ENCODE measurements at regions not wholly inside any gene's neighbourhood (a gene's known extent, or its start where the extent isn't known, plus 50 kb on each side); places are given as distances from the start of the nearest gene placed in this dataset.

GRCh38 chr7:95669513-95669912 lies 73.2 kb upstream of the PDK4 start:
- H3K9me3 ChIP-seq (ENCODE audit: low read length), result no peaks in the 10 kb centered on the region
- no peak for ATAC-seq
- H3K79me2 ChIP-seq (ENCODE audit: insufficient read depth, low read length), result no peaks in the 10 kb centered on the region
- FAIRE-seq, result no peak
- intact Hi-C loops (cut with micrococcal nuclease; ENCODE audit: unreplicated experiment), result no loop called here
- ChIA-PET CTCF (ENCODE audit: low intra/inter-chr PET ratio, low total read pairs) (no interaction called here), POLR2A (no interaction called here)
- in situ Hi-C loops (cut with HindIII; ENCODE audit: extremely low pct_ligation_motif_present, low pct_unique_long_range_greater_than_20kb), result no loop called here
- H4K20me1 ChIP-seq (ENCODE audit: insufficient read depth, low read length), result no peaks in the 10 kb centered on the region
- no peak overlapping the region for H3K27ac ChIP-seq (ENCODE audit: extremely low read length, insufficient read depth, low read length)
- H2AFZ ChIP-seq (ENCODE audit: low read length), result no peak overlapping the region
- 20% methylated on average over 2 of the region's 2 CpGs for WGBS (ENCODE audit: low lambda C conversion rate)
- no peak for DNase-seq (ENCODE audit: low spot score)
- no peaks in the 10 kb centered on the region for H3K36me3 ChIP-seq (replicated peaks in 1 of 2; ENCODE audit: control insufficient read depth in 1 of 2, insufficient read depth in 2 of 2, low read length in 2 of 2)
- no peak overlapping the region for H3K4me3 ChIP-seq (replicated peaks in 1 of 3; ENCODE audit: insufficient read depth in 1 of 3, low read depth in 2 of 3, low read length in 3 of 3)
- H3K27me3 ChIP-seq (ENCODE audit: control insufficient read depth in 1 of 2, insufficient read depth in 2 of 2, low read length in 2 of 2), result no peaks in the 10 kb centered on the region; a peak in 1 of 5 replicates
- no peak overlapping the region for H3K4me2 ChIP-seq (ENCODE audit: low read depth, low read length)
- no peaks in the 10 kb centered on the region for H3K4me1 ChIP-seq (ENCODE audit: insufficient read depth, low read length)
- H3K9ac ChIP-seq (ENCODE audit: insufficient read depth, low read depth, low read length), result no peak overlapping the region
- BruUV-seq (replicated peaks), result no TSS peak
- TF ChIP-seq AGO1 (IDR thresholded peaks at IDR 0.05; ENCODE audit: low read depth, low read length, poor library complexity, severe bottlenecking) (no peak), NONO (IDR thresholded peaks at IDR 0.05) (no peak), NONO (CRISPR knock-in tag; conservative IDR thresholded peaks at IDR 0.05) (no peak), ARID2 (CRISPR knock-in tag; IDR thresholded peaks at IDR 0.05; ENCODE audit: borderline replicate concordance) (no peak), ZNF615 (CRISPR knock-in tag; IDR thresholded peaks at IDR 0.05; ENCODE audit: borderline replicate concordance) (no peak), CENPT (CRISPR knock-in tag; IDR thresholded peaks at IDR 0.05; ENCODE audit: low read depth) (no peak), GABPB1 (CRISPR knock-in tag; IDR thresholded peaks at IDR 0.05) (no peak), EED (CRISPR knock-in tag; IDR thresholded peaks at IDR 0.05) (no peak), NFE2L1 (CRISPR knock-in tag; IDR thresholded peaks at IDR 0.05; ENCODE audit: borderline replicate concordance) (no peak), TFE3 (CRISPR knock-in tag; IDR thresholded peaks at IDR 0.05) (no peak), ZNF326 (CRISPR knock-in tag; IDR thresholded peaks at IDR 0.05; ENCODE audit: borderline replicate concordance) (no peak), ZSCAN21 (CRISPR knock-in tag; IDR thresholded peaks at IDR 0.05; ENCODE audit: borderline replicate concordance) (no peak), GLMP (CRISPR knock-in tag; IDR thresholded peaks at IDR 0.05; ENCODE audit: borderline replicate concordance) (no peak), DDIT3 (CRISPR knock-in tag; IDR thresholded peaks at IDR 0.05) (no peak), CTCF (CRISPR knock-in tag; IDR thresholded peaks at IDR 0.05) (no peak), ZNF589 (CRISPR knock-in tag; conservative IDR thresholded peaks at IDR 0.05) (no peak), ZNF546 (CRISPR knock-in tag; conservative IDR thresholded peaks at IDR 0.05) (no peak), ZNF83 (CRISPR knock-in tag; IDR thresholded peaks at IDR 0.05; ENCODE audit: borderline replicate concordance) (no peak)
